Fibroblast of lung (primary cell): ENCODE measurements at regions not wholly inside any gene's neighbourhood (a gene's known extent, or its start where the extent isn't known, plus 50 kb on each side); places are given as distances from the start of the nearest gene placed in this dataset.

Experiments used
- DNase-seq, 2 donors: peaks; one replicate each; pipeline versions ENCODE4 v3.0.0 to v3.0.0-alpha.2; 2010; ENCODE audit warnings: low read depth in 2 of 2
- H2AFZ ChIP-seq: 2 replicates; pipeline ENCODE4 v1.5.1; 2012; ENCODE audit warnings: low read length, control low read depth, inconsistent platforms
- H3K27ac ChIP-seq: 2 replicates; pipeline ENCODE4 v1.5.1; 2011; ENCODE audit warnings: low read length, control low read depth; ENCODE audit not compliant: insufficient read depth
- H3K27me3 ChIP-seq: 2 replicates; pipeline ENCODE4 v1.5.1; 2011; ENCODE audit warnings: mild to moderate bottlenecking, low read length; ENCODE audit not compliant: control insufficient read depth, insufficient read depth
- H3K36me3 ChIP-seq: 2 replicates; pipeline ENCODE4 v1.5.1; 2011; ENCODE audit warnings: low read length; ENCODE audit not compliant: control insufficient read depth, insufficient read depth
- H3K4me1 ChIP-seq: 2 replicates; pipeline ENCODE4 v1.5.1; 2011; ENCODE audit warnings: low read length; ENCODE audit not compliant: control insufficient read depth, insufficient read depth; ENCODE audit errors: extremely low read depth
- H3K4me2 ChIP-seq: 2 replicates; pipeline ENCODE4 v1.5.1; 2011; ENCODE audit warnings: low read length, control low read depth; ENCODE audit not compliant: insufficient read depth; ENCODE audit errors: extremely low read depth
- H3K4me3 ChIP-seq, 4 experiments: fragments of 200-600 bp in 1 of 4; sonication (generic) in 1 of 4; replicated peaks in 1 of 4; 2 replicates each; pipeline ENCODE4 v1.5.1; 2011 to 2016; ENCODE audit warnings: low read length in 4 of 4, low read depth in 3 of 4, mild to moderate bottlenecking in 3 of 4, control low read depth in 2 of 4, inconsistent platforms in 1 of 4, mixed read lengths in 1 of 4; ENCODE audit not compliant: insufficient read depth in 1 of 4; ENCODE audit errors: control extremely low read depth in 1 of 4
- H3K79me2 ChIP-seq: 2 replicates; pipeline ENCODE4 v1.5.1; 2012; ENCODE audit warnings: mild to moderate bottlenecking, low read length, inconsistent platforms; ENCODE audit not compliant: control insufficient read depth, insufficient read depth
- H3K9ac ChIP-seq: 2 replicates; pipeline ENCODE4 v1.5.1; 2011; ENCODE audit warnings: mild to moderate bottlenecking, low read length, control low read depth; ENCODE audit not compliant: insufficient read depth
- H3K9me3 ChIP-seq: 2 replicates; pipeline ENCODE4 v1.5.1; 2012; ENCODE audit warnings: low read depth, low read length; ENCODE audit not compliant: control insufficient read depth, insufficient read depth
- H4K20me1 ChIP-seq: 2 replicates; pipeline ENCODE4 v1.5.1; 2011; ENCODE audit warnings: low read length; ENCODE audit not compliant: control insufficient read depth, insufficient read depth; ENCODE audit errors: extremely low read depth
- EZH2 ChIP-seq: IDR thresholded peaks from 2 replicates; pipeline ENCODE4 v1.5.1; 2012; ENCODE audit warnings: low read length, control low read depth, mild to moderate bottlenecking; ENCODE audit errors: missing control alignments
- TF ChIP-seq, protein P1 (sequence below), 2 donors: IDR thresholded peaks in 1 of 2; conservative IDR thresholded peaks in 1 of 2; 1 replicate in 1 of 2; 2 replicates in 1 of 2; pipeline ENCODE4 v1.5.1; 2011 to 2012; ENCODE audit warnings: low read length in 2 of 2, control low read depth in 1 of 2, inconsistent platforms in 1 of 2, low read depth in 1 of 2, mild to moderate bottlenecking in 1 of 2

DNA sequence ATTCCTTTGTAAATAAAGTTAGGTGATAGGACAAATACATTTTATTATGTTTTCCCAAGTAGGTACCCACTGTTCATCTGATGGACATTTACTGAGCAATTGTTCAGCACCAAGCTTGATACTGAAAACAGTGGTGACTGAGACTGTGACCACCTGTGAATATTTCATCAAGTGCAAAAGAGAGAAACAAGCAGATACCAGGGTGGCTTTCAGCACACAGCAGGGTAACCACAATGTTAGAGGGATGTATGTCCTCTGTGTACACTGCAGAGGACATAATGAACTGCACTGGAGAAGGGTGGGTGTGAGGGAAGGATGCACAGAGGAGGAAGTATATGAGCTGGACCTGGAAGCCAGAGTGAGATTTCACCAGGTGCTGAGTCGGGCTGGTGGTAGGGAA lies 411.8 kb downstream of the RAD51AP2 start:
- H3K4me3 ChIP-seq, result no peak overlapping the region
- H3K9me3 ChIP-seq, result no peaks in the 10 kb centered on the region
- H3K27me3 ChIP-seq, result no peaks in the 10 kb centered on the region
- no peaks in the 10 kb centered on the region for H4K20me1 ChIP-seq
- no peak overlapping the region for H3K27ac ChIP-seq
- H3K79me2 ChIP-seq, result no peaks in the 10 kb centered on the region
- H3K36me3 ChIP-seq, result no peaks in the 10 kb centered on the region
- H3K4me1 ChIP-seq, result peaks cover 3% of the 10 kb centered on the region
- H2AFZ ChIP-seq, result no peak overlapping the region
- DNase-seq, result no peak
- no peak overlapping the region for H3K9ac ChIP-seq
- TF ChIP-seq, protein P1, sequence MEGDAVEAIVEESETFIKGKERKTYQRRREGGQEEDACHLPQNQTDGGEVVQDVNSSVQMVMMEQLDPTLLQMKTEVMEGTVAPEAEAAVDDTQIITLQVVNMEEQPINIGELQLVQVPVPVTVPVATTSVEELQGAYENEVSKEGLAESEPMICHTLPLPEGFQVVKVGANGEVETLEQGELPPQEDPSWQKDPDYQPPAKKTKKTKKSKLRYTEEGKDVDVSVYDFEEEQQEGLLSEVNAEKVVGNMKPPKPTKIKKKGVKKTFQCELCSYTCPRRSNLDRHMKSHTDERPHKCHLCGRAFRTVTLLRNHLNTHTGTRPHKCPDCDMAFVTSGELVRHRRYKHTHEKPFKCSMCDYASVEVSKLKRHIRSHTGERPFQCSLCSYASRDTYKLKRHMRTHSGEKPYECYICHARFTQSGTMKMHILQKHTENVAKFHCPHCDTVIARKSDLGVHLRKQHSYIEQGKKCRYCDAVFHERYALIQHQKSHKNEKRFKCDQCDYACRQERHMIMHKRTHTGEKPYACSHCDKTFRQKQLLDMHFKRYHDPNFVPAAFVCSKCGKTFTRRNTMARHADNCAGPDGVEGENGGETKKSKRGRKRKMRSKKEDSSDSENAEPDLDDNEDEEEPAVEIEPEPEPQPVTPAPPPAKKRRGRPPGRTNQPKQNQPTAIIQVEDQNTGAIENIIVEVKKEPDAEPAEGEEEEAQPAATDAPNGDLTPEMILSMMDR (conservative IDR thresholded peaks at IDR 0.05 in 1 of 2, IDR thresholded peaks at IDR 0.05 in 1 of 2; ENCODE audit: low read depth in 1 of 2, low read length in 2 of 2), result no peak
- no peak for TF ChIP-seq EZH2
- H3K4me2 ChIP-seq, result no peak overlapping the region

DNA sequence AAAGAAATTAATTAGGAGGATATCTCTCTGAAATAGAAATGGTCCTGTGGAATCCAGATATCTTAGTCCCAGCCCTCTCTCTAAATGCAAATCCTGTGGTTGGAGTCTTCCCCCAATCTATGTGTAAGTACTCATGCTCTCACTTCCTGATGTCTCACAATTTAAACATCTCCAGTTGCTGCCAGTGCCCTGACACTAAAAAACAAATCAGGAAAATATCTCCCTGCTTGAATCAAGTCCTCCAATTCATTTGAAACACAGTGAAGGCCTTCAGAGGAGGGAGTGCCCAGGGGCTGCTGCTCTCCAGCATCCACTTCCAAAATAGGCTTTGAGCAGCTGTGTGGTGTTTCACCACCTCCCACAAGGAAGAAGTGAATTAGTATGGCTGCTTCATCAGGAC lies 413.8 kb downstream of the RAD51AP2 start:
- H3K9ac ChIP-seq, result no peak overlapping the region
- no peaks in the 10 kb centered on the region for H3K79me2 ChIP-seq
- no peaks in the 10 kb centered on the region for H3K36me3 ChIP-seq
- H2AFZ ChIP-seq, result no peak overlapping the region
- H3K9me3 ChIP-seq, result no peaks in the 10 kb centered on the region
- TF ChIP-seq, protein P1 (conservative IDR thresholded peaks at IDR 0.05 in 1 of 2, IDR thresholded peaks at IDR 0.05 in 1 of 2; ENCODE audit: low read depth in 1 of 2, low read length in 2 of 2), result no peak
- H4K20me1 ChIP-seq, result no peaks in the 10 kb centered on the region
- H3K27me3 ChIP-seq, result no peaks in the 10 kb centered on the region
- peak; percentile 43 to 87 for DNase-seq
- no peak overlapping the region for H3K4me2 ChIP-seq
- H3K4me1 ChIP-seq, result peaks cover 3% of the 10 kb centered on the region
- H3K4me3 ChIP-seq, result no peak overlapping the region
- no peak overlapping the region for H3K27ac ChIP-seq

DNA sequence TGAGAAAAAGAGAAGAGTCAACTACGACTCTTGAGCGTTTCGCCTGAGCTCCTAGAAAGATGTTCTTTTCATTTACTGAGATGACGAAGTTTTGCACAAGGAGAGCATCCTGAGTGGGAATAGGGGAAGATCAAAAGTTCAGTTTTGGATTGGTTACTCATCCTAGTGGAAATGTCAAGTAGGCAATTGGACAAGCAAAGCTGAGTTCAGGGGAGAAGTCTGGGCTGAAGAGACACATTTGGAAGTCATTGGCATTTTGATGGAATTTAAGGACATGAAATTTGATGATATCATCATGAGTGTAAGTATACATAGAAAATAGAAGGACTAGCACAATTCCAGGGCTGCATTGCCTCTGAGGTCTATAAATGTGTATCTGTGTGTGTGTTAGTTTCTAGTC lies 416.6 kb downstream of the RAD51AP2 start:
- H3K79me2 ChIP-seq, result no peaks in the 10 kb centered on the region
- no peaks in the 10 kb centered on the region for H4K20me1 ChIP-seq
- DNase-seq, result peak in 1 of 2 donors; percentile 66
- TF ChIP-seq EZH2, result no peak
- TF ChIP-seq, protein P1 (conservative IDR thresholded peaks at IDR 0.05 in 1 of 2, IDR thresholded peaks at IDR 0.05 in 1 of 2; ENCODE audit: low read depth in 1 of 2, low read length in 2 of 2), result no peak
- H3K4me1 ChIP-seq, result peaks cover 3% of the 10 kb centered on the region
- no peak overlapping the region for H3K4me3 ChIP-seq
- no peak overlapping the region for H3K9ac ChIP-seq
- no peaks in the 10 kb centered on the region for H3K36me3 ChIP-seq
- H3K27me3 ChIP-seq, result no peaks in the 10 kb centered on the region
- no peaks in the 10 kb centered on the region for H3K9me3 ChIP-seq
- H3K27ac ChIP-seq, result no peak overlapping the region
- no peak overlapping the region for H2AFZ ChIP-seq
- no peak overlapping the region for H3K4me2 ChIP-seq
